Superior temporal gyrus (tissue), 1 donor: ENCODE measurements at regions not wholly inside any gene's neighbourhood (a gene's known extent, or its start where the extent isn't known, plus 50 kb on each side); places are given as distances from the start of the nearest gene placed in this dataset.
"Not testable (repeated sequence)": the region's sequence is repeated elsewhere in the genome, so short reads cannot be mapped to it uniquely, and the experiment has no call there.

ENCODE experiments used
- DNase-seq: peaks from one replicate; pipeline ENCODE4 v3.0.0-alpha.2; 2016; ENCODE audit errors: extremely low spot score

DNA sequence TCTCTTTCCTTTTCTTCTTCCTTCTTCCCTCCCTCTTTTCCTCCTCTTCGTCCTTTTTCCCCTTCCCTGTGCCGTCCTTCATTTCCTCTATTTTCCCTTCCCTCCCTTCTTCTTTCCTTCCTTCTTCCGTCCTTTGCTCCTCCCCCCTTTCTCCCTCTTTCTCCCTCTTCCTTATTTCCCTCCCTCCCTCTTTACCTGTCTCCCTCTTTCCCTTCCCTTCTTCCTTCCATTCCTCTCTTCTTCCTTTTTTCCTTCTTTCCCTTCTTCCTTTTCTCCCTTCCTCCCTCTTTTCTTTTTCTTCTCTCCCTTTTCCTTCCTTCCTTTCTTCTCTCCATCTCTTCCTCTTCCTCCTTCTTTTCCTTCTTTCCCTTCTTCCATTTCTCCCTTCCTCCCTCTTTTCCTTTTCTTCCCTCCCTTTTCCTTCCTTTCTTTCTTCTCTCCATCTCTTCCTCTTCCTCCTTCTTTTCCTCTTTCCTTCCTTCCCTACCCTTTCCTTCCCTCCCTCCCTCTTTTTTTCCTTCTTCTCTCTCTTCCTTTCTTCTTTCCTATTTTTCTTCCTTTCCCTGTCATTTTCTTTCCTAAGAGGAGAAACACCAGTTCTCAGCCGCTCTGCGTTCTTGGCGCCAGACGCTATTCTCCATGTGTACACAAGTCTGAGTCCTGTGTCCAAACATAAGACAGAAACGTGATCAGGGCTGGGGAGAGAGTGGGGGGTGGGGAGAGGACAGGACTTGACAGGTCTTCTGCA lies 597.1 kb downstream of the MID1IP1 start:
- no peak for DNase-seq

GRCh38 chrX:39398963-39399261 lies 597.7 kb downstream of the MID1IP1 start:
- DNase-seq: no peak

DNA sequence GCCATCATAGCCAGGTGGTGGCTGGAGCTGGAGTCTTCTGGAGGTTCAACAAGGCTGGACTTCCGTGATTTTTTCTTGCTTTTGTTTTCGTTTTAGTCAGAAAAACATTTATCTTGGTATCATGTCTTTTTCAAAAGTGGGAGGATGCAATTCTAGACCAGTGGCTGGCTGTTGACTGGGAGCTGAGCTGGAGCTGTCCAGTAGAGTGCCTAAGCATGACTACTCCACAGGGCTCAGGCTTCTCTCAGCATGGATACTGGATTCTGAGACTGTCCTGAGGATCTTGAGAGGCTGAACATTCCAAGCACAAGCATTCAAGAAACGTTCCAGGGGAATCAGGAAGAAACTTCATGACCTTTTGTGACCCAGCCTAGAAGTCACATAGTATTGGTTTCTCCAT lies 598.1 kb downstream of the MID1IP1 start:
- no peak for DNase-seq

DNA sequence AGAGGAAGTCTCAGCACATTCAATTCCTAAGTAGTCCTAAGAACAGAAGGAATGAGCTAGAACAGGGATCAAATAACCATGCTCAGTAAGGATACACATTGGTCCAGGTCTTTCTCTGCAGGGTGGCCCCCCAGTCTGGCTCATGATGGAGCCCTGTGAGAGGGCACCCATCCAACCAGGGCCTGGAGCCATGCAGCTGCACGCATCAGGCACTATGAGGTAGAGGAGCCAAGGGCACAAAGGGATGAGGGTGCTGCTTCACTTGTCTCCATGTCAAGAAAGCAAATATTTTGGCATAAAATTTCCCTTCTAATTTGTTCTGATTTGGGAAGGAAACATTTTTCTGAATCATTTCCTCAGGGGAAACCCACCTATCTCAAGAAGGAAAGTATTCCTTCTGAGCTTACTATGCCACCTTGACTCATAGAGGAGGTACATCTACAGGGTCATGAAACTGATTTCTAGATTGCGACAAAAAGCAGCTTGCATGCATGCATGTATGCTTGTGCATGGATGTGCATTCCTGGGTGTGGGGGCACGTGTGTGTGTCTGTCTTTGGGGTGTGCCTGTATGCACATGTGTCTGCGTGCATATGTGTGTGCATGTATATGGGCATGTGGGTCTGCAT lies 600.3 kb downstream of the MID1IP1 start:
- no peak for DNase-seq

DNA sequence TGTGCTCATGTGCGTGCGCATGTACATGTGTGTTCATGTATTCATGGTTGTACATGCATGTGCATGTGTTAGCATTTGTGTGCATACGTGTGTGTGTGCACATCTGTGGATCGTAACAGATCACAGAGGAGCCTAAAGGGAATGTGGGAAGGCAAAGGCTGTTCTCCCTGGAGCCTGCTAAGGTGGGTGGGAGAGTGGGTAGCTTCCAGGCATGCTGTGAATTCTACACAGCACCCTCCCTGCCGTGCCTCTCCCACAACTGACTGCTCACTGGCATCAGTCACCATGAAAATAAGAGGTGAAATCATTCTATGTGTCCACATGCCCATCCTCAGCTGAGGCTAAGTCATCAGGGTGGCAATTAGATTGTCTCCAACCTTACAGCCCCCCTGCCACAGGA lies 600.9 kb downstream of the MID1IP1 start:
- no peak for DNase-seq

GRCh38 chrX:39406799-39407198 lies 605.5 kb downstream of the MID1IP1 start:
- no peak for DNase-seq

- DNase-seq: no peak
Observed at GRCh38 chrX:39409246-39409917, 608.1 kb downstream of the MID1IP1 start.

DNA sequence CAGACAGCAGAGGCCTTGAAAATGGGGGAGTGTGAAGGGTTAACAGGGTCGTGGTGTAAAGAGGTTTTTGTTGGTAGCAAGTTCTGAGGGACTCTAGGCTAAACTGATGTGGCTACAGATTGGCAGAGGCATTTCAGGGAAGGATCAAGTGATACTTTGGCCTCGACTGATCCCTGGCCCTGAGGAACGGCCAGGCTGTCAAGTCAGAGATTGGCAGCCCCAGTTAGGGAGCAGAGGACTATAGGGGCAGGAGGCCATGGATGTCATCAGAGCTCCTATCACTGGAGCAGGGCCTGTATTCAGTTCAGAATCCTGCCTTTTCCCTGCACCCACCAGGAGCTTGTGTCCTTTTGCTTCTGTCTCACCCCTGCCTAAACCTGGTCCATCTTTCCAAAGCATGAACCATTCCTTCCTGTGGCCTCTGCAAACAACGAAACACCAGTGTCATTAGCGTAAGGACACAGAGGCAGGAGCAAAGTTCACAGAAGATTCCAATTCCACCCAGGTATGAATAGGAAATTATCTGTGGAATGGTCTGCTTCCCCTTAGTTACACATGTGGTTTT lies 613.1 kb downstream of the MID1IP1 start:
- DNase-seq: no peak

GRCh38 chrX:39416547-39417260 lies 615.4 kb downstream of the MID1IP1 start:
- DNase-seq: no peak

DNA sequence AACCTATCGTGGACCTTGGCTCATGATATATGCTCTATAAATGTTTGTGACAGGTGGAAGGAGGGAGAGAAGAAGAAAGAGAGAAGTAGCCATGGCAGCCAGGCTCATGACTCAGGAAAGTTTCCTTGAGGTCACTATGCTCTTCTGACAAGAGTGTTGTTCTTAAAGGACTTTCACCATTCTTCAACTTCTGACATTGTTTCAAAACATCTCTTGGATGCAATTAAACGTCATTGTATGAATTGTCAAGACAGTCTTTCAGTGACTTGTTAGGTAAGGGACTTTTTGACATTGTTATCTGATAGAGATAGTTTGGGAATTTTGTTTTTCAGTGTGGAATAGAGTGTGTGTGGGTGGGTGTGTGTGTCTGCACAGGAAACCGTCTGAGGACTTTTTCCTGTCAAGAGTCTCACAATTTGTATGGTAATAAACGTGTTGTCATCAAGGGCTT lies 617.0 kb downstream of the MID1IP1 start:
- no peak for DNase-seq

DNA sequence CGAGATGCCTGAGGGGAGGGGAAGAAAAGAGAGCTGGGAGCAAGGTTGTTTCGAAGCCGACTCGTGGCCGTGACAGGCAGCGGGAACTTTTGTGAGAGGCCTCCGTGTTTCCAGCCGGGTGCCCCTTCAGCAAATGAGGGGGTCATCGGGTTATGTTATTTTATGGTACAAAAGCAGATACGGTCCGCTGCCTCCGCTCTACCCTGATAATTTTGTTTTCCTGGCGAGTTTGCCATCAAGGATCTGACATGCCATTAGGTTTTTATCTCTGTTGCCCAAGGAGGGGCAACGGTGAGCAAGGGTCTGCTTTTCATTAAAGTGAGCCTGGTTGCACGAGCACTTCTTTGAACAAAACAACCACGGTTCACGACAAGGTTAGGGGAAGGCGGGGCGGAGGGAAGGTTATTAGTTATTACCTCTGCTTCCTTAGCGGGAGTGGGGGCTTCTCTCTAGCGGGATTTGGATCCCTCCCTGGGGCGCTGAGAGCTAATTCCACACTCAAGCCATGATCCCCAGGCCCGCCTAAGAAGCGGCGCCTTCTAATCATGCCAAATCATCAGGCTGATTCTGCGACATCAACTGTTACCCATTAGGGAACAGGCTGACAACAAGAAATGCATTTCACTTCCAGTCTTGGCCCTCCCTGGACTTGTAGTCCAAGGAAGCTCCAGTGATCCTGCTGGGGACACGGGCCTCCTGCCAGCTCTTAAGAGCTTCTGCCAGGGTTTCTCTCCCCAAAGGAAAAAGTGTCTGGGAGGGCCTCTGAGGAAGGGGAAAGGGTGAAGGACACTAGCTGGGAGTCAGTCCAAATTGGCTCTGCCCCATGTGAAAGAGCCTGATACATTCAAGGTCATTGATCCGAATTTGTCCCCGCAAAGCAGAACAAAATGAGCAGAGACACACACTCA lies 617.7 kb downstream of the MID1IP1 start:
- no peak for DNase-seq

GRCh38 chrX:39421006-39421405 lies 619.7 kb downstream of the MID1IP1 start:
- no peak for DNase-seq

GRCh38 chrX:39425124-39425806 lies 624.0 kb downstream of the MID1IP1 start:
- no peak for DNase-seq

DNA sequence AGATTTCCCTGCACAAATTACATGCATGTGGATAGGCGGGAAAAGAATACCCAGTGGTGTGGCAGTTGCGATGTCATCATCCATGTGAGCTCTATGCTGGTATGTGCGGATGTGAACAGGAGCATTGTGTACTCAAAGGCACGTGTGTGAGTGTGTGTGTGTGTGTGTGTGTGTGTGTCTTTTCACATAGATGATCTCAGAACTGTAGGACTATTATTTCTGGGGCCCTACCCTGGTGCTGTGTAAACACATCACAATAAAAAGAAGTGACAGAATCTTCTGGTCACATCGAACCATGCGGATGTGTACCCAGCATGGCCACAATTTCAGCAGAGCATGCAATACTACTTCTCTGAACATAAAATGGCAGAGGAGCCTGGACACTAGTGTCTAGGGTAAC lies 624.8 kb downstream of the MID1IP1 start:
- DNase-seq: no peak

DNA sequence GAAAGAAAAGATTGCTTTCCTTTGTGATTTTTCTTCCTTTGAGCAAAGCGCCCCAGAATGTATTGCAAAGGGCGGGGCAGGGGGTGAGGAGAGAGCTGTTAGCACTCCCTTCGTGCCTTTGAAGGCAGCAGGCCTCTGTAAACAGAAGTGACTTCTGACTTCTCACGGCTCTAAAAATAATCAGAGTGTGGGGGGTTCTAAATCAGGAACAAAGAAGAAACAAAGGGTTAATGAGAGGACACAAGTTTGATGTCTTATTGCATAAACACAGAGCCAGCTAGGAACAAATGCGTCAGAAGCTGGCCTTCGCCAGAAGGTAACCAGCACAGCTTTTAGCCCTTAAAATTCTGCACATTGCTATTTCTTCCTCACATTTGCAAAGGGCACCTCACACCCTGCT lies 626.2 kb downstream of the MID1IP1 start:
- no peak for DNase-seq

DNA sequence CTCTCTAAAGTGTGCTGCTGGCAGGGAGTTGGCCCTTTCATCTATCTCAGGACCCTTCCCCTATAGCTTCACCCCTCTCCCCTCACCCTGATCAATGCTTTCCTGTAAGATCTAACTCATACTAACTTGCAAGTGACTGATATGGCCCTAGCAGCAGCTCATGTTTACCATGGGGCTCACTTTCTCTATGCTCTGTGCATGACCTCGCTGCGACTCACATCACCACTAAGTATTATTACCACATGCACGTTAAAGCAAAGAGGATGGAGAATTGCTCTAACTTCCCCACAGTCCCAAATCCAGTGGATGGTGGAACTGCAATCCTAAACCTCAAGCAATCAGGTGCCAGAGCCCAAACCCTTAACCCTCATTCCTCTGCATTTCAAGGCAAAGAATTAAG lies 626.6 kb downstream of the MID1IP1 start:
- no peak for DNase-seq

DNA sequence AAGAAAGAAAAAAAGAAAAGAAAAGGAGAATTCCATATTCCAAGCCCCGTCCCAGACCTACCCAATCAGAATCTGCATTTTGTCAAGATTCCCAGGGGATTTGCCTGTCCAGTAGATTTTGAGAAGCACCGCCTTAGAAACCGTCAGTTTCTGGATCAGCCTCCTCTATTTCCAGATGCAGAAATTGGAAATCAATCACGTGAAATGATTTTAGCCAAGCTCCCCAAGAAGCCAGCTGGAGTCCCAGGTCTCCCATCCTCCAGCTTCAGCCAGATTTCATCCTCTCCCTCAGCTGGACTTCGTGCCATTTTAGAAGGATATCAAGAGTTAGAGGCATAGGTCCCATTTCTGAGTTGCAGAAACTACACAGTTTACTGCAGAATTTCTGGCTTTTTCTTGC lies 629.3 kb downstream of the MID1IP1 start:
- DNase-seq: no peak

- no peak for DNase-seq
Observed at GRCh38 chrX:39431893-39432292, 630.6 kb downstream of the MID1IP1 start.

GRCh38 chrX:39434671-39435070 lies 633.4 kb downstream of the MID1IP1 start:
- DNase-seq: not testable (repeated sequence)

DNA sequence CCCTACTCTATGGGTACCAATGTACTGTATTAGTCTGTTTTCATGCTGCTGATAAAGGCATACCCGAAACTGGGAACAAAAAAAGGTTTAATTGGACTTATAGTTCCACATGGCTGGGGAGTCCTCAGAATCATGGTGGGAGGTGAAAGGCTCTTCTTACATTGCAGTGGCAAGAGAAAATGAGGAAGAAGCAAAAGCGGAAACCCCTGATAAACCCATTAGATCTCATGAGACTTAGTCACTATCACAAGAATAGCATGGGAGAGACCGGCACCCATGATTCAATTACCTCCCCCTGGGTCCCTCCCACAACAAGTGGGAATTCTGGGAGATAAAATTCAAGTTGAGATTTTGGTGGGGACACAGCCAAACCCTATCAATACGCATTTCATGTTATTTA lies 635.3 kb downstream of the MID1IP1 start:
- not testable (repeated sequence) for DNase-seq
